ENCODE measurements at regions not wholly inside any gene's neighbourhood (a gene's known extent, or its start where the extent isn't known, plus 50 kb on each side); places are given as distances from the start of the nearest gene placed in this dataset.

DNA sequence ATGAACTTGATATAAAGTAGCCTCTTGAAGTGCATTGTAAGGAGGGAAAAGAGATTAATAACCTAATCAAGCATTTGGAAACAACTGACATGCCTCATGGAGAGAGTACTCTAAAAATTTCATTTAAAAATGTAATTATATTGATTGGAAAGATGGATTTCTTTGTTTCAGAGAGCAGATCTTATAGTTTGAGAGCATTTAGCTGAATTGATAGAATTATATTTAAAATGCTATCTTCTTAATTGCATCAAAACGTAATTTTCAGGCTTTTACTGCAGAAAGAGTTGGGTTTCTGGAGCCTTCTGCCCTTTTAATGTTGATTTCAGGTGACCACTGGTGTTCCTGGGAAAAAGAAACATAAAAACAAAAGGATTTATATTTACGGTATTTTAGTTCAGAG, 130.6 kb downstream of the EDN3 start:
- no peak for DNase-seq (ENCODE audit: low spot score)

DNA sequence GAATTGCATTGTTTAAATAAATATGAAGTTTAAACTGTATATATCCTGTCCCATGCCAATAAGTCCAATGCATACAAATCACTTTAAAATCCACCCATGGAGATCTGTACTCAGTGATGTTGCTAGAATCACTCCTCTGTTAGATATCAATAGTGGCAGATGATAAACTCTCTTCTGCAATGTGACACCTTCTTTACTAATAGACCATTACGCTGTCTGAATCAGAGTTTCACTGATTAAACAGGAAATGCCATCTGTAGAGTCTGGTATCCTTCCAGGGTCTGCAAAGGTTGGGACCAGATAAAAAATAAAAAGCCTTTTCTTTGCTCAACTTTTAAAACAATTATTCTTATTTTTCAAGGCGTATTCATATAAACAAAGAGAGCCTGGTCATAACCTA, 134.5 kb downstream of the EDN3 start:
- DNase-seq (ENCODE audit: low spot score) = no peak

DNA sequence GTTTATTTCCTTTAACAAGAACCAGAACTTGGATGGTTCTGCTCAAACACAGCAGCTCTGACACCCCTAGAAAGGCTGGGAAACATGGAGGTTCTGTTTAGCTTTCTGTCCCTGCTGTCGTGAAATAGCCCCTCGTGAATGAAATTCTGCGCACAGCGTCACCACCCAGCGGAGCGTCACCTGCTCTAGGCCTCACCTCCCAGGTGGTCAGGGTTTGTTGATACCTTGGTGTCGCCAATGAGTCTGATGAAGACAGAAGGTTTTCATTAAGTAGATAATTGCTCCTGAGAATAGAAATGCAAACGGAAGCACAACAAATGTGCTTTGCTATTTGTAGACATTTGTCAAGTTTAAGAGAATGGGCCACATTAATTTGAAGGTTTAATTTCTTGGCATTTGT, 135.1 kb downstream of the EDN3 start:
- DNase-seq (ENCODE audit: low spot score) = no peak

DNA sequence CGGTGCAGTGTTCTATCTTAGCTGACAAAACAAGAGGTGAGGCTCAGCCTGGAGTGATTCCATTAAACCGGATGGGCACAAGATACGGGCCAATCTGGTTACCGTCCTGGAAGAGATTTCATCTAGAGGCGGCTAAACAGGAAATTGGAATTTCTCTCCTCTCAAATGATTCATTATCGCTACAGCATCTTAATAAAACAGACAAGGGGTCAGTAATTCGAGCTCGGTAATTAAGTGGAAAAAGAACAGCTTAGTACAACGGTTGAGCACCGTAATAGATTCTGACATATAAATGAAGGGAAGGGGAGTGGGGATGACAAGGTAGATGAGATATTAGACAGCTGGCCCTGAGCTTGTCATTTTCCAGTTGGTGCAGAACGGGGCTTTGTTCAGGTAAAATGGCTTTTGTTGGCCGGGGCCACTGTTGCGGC, 137.2 kb downstream of the EDN3 start:
- no peak for DNase-seq (ENCODE audit: low spot score)

DNA sequence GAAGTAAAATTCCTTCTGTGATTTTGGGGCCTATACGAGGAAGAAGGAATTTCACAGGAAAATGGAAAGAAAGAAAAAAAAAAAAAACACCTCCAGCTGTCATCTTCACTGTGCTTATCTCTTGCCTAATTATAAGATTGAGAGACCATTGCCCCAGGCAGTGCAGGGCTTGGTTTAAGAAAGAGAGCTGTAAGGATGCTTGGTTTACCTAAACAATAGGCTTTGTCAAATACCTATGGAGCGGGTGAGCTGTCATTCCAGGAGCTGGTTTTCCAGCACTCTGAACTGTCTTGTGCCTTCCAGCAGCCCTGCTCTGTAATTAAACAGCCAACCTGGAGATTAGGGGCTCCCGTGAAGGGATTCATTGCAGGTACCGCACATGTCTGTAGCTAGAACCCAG, 137.8 kb downstream of the EDN3 start:
- no peak for DNase-seq (ENCODE audit: low spot score)

DNA sequence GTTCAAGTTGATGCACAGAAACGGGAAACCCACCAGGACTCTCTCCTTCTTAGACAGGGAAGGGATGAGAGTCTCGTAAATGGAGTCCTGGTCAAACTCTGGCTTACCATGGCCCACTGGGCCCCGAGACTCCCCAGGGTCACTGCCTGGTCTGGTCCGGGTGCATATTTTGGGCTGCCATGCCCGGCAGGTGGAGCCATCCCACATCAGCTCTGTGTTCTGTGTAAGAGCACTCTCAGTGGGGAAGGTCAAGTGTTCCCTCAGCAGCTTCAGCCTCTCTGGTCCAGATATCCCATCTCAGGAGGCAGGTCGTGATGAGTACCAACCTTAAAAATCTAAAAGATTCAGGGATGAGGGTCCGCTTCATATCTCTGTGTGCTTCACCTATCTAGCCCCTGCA, 138.8 kb downstream of the EDN3 start:
- no peak for DNase-seq (ENCODE audit: low spot score)

DNA sequence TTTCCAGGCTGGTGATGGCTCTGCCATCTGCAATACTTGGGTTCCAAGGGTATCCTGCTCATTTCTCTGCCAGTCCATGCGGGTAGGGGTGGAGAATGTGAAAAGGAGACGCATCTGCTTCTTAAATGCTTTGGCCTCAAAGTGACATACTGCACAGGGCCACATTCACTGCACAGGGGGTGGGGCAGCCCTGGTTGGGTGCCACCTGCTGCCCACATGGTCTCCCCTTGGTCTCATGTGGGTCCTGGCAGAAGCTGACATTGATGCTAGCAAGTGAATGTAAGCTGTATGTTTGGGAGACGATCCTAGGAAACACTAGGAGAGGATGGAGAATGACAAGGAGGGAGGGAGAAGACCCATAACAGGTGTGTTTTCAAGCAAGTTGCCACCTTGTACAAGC, 140.9 kb downstream of the EDN3 start:
- DNase-seq (ENCODE audit: low spot score) = no peak

DNA sequence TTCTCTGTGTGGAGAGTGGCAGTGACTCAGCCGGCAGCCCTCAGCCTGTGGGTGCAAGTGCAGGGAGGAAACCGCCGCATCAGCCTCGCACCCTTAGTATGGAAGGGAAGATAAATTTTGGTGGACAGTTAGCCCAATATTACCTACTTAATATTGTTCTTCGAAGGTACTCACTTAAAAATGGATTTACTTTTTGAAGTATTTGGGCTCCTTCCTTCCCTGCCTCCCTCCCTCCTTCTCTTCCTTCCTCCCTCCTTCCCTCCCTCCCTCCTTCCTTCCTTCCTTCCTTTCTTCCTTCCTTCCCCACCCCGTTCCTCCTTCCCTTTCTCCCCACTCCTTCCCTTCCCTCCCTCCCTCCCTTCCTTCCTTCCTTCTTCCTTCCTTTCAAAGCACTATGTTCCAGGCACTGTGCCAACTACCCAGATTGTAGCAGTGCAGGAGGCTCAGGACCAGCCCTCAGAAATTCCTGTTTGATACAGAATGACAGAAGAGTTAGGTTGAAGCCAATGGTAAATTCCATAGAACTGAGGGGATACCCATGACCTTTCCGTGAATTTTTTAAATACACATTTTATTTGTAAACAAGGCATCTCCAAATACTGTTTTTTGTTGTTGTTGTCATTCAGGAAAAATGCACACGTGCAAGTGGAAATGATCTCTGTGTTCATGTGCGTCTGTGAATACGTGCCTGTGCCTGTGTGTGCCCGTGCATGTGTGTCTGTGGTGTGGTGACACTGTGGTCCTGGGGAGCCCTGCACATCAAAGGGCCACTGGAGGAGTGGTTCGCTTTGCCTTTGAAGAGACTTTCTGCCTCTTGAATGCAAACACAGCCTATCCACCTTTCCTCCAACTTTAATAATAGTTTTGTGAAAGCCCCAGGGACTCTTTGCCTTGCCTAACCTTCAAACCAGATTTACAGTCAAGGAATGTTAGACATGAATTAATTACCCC, 141.7 kb downstream of the EDN3 start:
- no peak for DNase-seq (ENCODE audit: low spot score)

DNA sequence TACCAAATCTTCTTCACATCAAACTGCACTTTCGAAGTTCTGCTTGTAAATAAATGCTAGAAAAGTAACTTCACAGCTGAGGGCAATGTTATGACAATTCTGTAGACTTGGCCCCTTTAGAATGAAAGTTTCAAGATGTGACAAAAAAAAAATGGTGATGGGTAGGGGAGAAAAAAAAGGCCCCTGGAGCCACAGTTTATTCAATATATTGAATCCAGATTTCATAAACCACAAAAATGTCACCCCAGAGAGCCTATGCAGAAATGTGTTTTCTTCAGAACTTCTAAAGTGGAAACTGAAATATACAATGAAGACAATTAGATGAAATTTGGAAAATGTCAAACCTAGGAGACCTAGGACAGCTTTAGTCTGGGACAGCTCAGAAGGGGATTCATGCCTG, 143.1 kb downstream of the EDN3 start:
- no peak for DNase-seq (ENCODE audit: low spot score)

DNA sequence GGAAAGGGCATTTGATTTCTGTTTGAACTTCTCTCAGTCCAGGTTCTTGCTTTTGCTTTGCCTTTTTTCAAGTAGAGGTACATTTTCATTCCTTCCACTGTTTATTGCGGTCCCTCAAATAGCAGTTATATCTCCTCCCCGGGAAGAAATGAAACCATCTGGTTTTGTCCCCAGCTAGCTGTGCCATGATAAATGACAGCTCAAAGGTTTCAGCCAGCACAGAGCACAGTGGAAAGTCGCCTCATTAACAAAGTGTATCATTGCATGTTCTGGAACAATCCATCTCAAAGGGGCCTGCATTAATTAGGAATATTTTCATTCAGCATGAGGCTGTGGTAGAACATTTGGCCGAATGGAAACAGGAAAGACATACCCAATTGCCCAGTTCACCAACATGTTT, 146.0 kb downstream of the EDN3 start:
- DNase-seq (ENCODE audit: low spot score) = no peak

DNA sequence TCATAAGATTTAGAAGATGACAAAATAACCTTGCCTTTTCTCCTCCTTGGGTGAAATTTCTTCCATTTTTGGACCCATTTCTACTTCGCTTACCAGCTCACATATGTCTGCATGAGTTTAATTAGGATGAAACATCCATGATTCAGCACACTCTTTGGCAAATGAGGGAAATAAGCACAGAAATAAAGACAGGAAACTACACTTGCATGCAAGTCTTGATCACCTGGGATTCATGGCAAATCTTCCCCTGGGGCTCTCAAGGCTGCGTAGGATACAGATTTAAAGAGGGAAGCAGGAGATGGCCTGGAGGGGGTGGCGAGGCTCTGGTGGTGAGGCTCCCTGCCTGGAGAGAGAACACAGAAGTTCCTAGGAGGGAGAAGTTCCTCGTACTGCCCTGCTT, 147.8 kb downstream of the EDN3 start:
- DNase-seq (ENCODE audit: low spot score) = no peak

DNA sequence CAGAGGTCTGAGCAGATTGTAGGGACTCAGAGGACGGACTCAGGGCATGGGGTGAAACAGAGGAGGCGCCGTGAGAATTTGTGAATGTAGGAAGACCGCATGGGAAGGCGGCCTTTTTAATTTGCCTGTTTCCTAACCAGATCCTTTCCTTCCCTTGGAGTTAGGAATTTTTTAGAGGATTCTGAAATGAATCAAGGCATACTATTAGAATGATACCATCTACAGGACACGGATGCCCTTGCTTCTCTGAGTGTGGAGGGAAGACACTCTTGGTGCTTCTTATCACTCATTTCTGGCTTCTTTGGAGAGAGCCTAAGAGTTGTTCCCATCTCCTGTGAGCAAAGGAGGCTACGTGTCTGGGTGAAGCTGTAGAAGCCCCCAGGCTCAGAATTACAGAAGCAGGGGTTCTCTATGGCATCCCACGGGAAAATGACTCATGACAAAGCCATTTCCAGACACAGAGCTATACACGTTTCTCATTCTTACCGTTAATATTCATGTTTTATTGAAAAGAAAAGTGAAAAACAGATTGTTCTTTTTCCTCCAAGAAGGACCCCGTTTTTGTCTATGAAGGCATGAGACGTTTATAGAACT, 148.5 kb downstream of the EDN3 start:
- no peak for DNase-seq (ENCODE audit: low spot score)

DNA sequence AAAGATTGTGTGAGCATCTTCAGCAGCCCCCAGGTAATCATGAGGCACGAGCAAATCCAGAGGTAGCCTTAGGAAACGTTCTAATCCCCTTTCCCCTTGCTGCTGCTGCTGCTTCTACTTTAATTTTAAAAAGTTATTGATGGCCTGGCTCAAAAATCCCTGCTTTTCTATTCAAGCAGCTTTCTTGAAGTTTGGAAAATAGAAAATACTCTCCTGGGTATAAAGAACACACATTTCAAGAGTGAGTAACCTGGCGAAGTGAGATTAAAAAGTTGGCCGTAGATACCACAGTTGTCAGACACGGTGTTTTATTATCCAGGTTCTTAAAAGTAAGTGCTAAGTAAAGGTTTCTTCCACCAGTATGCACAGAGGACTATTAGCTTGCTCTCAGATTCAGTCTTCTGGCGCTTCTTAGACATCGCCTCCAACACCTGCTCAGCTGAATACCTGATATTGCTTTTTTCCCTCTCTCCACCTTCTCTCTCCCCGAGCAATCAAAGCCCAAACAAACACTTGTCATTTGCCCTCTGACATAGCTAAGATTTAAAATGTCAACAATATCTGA, 150.7 kb downstream of the EDN3 start:
- DNase-seq (ENCODE audit: low spot score) = no peak

DNA sequence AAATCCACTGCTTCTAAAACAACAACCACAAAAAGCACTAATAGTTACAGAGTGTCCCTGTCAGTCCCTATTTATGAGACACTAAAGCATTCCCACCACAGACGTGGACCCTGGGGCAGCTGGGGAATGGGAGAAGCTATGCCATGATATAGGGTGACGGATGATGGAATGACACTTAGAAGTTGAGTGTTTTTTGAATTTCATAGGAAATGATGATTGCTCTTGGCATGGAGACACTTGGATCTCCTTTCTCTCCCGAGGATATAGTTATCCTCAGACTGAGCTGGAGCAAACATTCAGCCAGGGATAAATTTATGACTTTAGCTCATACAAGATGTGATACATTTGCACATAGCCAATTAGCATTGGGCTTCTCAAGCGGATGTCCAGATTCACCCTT, 151.2 kb downstream of the EDN3 start:
- no peak for DNase-seq (ENCODE audit: low spot score)

DNA sequence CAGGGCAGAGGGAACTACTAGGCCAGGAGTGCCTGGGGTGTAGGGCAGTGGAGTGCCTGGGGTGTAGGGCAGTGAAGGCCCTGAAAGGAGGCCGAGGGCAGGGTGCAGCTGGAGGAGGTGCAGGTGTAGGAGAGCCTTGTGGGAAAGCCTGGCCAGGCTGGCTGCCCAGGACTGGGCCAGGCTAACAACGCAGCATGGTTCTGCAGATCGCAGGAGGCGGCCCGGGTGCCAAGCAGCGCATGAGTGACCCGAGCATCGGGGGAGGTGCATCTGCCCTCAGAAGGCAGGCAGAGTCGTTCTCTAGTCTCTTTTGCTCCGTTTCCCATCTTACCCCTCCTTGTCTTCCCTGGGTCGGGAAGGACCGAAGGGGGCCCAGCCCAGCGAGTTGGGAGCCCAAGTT, 151.5 kb upstream of the PHACTR3 start:
- DNase-seq (ENCODE audit: low spot score) = no peak

DNA sequence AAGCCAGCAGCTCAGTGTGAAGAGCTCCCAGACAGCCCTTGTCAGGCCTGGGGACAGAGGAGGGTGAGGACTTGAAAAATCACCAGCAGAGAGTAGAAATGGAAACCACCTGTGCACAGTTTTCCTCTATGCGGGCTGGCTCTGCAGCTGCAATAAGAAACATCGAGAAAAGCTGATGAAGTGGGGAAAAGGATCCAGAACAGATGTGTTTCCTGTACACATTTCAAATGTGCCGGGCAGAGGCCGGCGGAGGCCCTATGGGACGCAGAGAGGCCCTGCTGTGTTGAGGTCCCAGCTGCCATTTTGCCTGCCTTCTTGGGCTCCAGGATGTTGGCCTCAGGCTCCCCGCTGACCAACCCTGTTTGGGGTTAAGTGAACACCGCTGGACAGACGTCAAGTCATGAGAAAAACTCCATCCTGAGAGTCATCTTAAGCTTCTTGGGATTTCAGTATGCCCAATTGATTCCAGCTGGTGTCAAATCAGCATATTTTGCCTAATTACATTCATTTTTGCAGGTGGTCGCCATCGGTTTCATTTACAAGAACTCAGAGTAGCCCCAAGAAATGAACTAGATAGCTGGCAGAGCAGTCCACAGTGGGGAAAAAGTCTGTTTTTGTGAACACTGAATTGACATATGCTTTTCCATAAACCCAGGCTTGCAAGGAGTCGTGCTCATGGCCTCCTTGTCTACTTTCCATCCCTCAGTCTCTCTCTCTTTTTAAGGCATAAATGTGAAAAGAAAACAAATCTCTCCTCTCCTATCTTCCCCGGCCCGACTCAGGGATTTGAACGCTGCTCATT, 150.4 kb upstream of the PHACTR3 start:
- no peak for DNase-seq (ENCODE audit: low spot score)

DNA sequence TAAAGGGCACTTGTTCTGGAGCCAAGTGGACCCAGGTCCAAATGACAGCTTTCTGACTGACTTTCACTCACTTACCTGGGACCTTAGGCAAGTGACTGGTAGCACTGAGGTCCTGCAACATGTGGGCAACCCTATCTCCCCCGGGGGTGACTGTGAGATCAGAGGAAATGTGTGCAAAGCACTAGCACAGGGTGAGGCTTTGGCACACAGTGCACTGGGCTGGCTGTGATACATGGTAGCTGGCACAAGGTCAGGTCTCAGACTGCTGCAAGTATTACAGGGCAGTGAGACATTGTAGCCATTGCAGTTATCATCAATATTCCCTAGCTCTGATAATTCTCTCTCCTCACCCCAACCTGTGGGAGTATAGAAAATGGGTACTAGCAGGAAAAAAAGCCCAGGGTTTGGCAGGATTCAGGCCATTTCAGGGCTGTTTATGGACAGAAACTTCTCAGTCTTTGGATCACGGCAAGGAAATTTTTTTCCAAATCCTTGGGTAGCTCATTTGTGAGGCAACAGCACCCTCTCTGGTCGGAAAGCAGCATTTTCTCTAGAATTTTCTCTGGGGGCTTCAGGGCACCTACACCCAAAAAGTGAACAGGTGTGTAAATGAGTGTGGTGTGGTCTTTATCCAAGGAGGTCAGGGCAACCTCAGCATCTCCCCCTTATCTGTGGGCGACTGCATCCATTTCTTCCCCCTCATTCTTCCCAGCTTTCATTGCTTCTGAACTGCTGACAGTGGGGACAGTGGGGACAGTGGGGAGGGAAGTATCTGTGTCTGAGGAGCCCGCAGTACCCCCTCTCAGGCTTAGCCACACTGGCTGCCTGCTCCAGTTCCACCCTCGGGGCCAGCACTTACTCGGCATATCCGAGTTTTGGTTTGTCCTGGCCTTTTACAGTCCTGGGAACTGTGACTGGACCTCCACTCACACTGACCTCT, 148.7 kb upstream of the PHACTR3 start:
- DNase-seq (ENCODE audit: low spot score) = peak; percentile 26

DNA sequence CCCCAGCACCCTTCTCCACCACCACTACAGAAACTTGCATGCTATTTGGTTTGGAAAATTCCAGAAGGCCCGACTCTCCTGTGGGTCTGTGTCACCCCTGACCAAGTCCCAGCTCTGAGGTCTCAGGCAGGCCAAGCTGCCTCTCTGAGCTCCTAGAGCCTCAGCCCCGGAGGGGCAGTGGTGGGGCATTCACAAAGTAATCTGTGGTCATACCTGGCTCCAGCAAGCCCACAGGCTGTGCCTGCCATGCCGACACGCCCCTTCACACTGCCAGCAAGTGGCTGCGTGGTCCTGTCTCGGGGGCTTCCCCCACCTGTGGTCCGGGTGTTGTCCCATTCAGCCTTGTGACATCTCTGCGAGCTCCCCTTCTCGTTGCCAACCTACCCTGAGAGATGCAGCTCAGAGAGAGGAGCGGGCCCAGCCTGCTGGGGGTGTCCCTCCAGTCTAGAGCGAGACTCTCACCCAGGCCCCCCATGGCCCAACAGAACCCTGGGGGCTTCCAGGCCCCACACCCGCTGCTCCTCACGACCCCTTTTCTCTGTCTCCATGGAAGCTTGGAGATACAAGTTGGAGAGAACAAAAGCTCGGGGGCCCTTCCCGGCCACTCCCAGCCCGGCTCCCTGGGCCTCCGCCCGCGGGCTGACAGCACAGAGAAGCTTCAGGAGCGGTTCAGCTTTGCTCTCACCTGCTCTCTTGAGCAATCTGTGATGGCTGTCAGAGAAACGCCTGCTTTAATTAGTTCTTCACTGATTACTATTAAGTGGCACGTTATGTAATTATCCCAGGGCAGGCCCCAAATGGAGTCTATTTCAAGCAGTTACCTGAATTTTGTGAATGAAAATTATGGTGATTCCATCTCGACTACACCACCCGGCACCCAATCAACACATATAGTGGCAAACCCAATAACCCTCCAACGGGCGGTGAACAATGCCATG, 147.7 kb upstream of the PHACTR3 start:
- no peak for DNase-seq (ENCODE audit: low spot score)

DNA sequence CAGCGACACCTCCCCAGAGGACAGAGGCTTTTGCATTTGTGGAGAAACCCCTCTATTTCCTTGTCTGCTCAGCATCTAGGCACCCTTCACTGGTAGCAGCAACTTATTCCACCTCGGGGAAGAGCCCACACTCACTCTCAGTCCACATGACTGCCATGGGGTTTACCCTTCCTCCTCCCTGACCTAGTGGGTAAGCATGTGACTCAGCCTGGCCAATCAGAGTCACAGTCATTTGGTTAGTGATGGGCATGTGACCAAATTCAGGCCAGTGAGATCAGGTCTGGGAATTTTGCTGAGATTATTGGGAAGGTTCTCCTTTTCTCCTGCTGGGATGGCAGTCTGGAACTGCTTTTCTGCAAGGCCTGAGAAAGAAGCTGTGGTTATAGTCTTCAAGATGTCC, 145.7 kb upstream of the PHACTR3 start:
- no peak for DNase-seq (ENCODE audit: low spot score)

DNA sequence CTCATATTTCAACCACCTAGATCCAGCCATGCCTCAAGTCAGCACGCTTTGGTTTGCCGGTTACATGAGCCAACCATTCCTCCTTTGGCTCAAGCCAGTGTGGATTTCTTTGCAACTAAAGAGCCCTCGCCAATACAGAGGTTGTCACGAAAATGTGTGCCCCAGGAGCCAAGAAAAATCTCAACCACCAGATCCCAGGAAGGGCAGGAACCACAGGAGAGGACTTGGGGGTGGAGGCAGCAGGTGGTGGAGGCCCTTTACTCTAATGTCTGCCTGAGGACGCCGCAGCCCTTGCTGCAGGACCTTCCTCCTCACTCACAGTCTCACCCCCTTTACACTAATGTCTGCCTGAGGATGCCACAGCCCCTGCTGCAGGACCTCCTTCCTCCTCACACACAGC, 144.8 kb upstream of the PHACTR3 start:
- no peak for DNase-seq (ENCODE audit: low spot score)
